ENCODE measurements at regions not wholly inside any gene's neighbourhood (a gene's known extent, or its start where the extent isn't known, plus 50 kb on each side); places are given as distances from the start of the nearest gene placed in this dataset.

GRCh38 chr14:38485026-38485425 lies 229.1 kb upstream of the CLEC14A start:
- DNase-seq (ENCODE audit: low spot score): no peak
- no peak overlapping the region for H3K27ac Mint-ChIP-seq
- no peaks in the 10 kb centered on the region for H3K36me3 Mint-ChIP-seq (ENCODE audit: low read depth)
- no peaks in the 10 kb centered on the region for H3K27me3 Mint-ChIP-seq (ENCODE audit: low read depth)
- no peak overlapping the region for H3K4me3 Mint-ChIP-seq (ENCODE audit: low read depth)
- no peaks in the 10 kb centered on the region for H3K4me1 Mint-ChIP-seq (ENCODE audit: low read depth)
- intact Hi-C loops (cut with micrococcal nuclease): no loop called here
- H3K9me3 Mint-ChIP-seq: peaks cover 13% of the 10 kb centered on the region

DNA sequence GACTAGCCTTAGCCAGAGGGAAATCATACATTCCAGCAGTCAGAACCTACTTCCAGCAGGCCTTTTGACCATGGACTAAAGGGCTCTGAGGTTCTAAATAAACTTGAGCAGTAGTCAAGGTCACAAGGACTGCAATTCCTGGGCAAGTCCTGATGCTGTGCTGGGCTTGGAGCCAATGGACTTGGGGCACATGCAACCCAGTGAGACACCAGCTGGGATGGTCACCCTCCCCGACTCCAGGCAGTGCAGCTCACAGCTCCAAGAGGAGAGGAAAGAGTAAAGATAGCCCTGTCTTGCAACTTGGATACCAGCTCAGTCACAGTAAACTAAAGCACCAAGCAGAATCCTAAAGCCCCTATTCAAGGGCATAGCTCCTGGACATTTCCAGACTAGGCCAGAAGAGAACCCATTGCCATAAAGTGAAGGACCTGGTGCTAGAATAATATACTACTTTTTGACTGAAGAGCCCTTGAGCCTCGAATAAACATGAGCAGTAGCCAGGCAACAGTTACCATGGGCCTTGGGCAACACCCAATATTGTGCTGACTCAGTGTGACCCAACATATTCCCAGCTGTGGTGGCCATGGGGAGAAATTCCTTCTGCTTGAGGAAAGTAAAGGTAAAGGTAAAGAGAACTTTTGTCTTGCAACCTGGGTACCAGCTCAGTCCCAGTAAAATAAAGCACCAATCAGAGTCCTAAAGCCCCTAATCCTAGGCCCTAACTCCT lies 226.2 kb upstream of the CLEC14A start:
- DNase-seq (ENCODE audit: low spot score): no peak
- Mint-ChIP-seq H3K27me3 (ENCODE audit: low read depth) (no peaks in the 10 kb centered on the region), H3K4me3 (ENCODE audit: low read depth) (no peak overlapping the region), H3K4me1 (ENCODE audit: low read depth) (no peaks in the 10 kb centered on the region), H3K27ac (no peak overlapping the region), H3K9me3 (peaks cover 28% of the 10 kb centered on the region), H3K36me3 (ENCODE audit: low read depth) (no peaks in the 10 kb centered on the region)
- intact Hi-C loops (cut with micrococcal nuclease): no loop called here

DNA sequence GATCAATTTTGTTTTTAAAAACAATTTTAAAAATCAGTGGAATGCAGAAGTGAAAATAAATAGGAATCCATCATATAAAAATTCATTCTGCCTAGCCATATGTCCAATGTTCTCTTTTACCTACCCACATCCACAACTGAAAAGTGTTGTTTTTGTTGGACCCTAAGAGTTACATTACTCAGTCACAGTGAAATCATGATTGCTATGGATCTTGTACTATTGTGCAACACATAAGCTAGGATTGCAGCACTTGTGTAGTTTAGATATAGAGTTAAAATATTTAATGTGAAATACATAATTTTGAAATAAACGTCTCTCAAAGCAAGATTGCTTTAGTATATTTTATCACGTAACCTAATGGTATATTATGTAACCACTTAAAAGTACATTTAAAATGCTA lies 213.3 kb upstream of the CLEC14A start:
- no peak overlapping the region for H3K27ac Mint-ChIP-seq
- no peaks in the 10 kb centered on the region for H3K4me1 Mint-ChIP-seq (ENCODE audit: low read depth)
- H3K9me3 Mint-ChIP-seq: peaks cover 19% of the 10 kb centered on the region
- no peak overlapping the region for H3K4me3 Mint-ChIP-seq (ENCODE audit: low read depth)
- DNase-seq (ENCODE audit: low spot score): no peak
- intact Hi-C loops (cut with micrococcal nuclease): no loop called here
- no peaks in the 10 kb centered on the region for H3K27me3 Mint-ChIP-seq (ENCODE audit: low read depth)
- H3K36me3 Mint-ChIP-seq (ENCODE audit: low read depth): no peaks in the 10 kb centered on the region

DNA sequence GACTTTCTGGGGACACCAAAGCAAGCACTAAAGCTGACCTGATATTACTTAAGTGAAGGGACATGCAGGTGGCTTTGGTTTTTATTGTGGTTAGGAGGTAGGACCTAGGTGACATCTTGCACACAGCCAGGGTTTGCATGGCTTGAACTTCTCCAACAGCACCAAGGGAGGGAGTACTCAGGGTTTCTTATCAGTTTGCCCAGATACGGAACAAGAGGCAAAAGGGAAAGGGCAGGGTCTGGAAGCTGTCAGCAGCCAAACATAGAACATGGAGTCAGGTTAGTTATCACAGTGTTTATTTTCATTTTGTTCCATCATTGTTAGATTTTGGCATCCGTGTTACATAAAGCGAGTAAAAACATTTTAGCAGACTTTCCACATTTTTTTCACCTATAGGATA lies 186.3 kb upstream of the CLEC14A start:
- intact Hi-C loops (cut with micrococcal nuclease): no loop called here
- H3K4me3 Mint-ChIP-seq (ENCODE audit: low read depth): no peak overlapping the region
- DNase-seq (ENCODE audit: low spot score): no peak
- no peaks in the 10 kb centered on the region for H3K36me3 Mint-ChIP-seq (ENCODE audit: low read depth)
- no peaks in the 10 kb centered on the region for H3K4me1 Mint-ChIP-seq (ENCODE audit: low read depth)
- no peaks in the 10 kb centered on the region for H3K27me3 Mint-ChIP-seq (ENCODE audit: low read depth)
- H3K27ac Mint-ChIP-seq: no peak overlapping the region
- H3K9me3 Mint-ChIP-seq: peaks cover 22% of the 10 kb centered on the region

DNA sequence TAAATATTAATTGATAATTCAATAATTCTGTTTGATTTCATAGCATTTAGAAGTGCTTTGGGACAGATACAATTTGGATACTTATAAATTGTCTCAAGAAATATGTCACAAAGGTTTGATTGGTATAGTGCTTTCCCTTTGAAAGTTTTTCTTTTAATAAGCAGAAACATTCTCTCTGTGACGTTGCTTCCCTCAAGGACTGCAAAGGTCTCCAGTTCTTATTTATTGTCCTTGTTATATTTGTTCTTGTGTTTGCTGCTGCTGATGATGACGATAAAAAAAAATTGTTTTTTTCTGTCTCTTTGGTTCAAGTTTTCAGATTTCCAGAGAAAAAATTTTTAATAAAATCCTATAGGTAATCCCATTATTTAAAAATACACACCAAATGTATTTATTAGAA lies 176.3 kb upstream of the CLEC14A start:
- no peaks in the 10 kb centered on the region for H3K27me3 Mint-ChIP-seq (ENCODE audit: low read depth)
- intact Hi-C loops (cut with micrococcal nuclease): no loop called here
- no peak overlapping the region for H3K4me3 Mint-ChIP-seq (ENCODE audit: low read depth)
- H3K4me1 Mint-ChIP-seq (ENCODE audit: low read depth): no peaks in the 10 kb centered on the region
- no peaks in the 10 kb centered on the region for H3K36me3 Mint-ChIP-seq (ENCODE audit: low read depth)
- no peaks in the 10 kb centered on the region for H3K9me3 Mint-ChIP-seq
- H3K27ac Mint-ChIP-seq: no peak overlapping the region
- DNase-seq (ENCODE audit: low spot score): no peak

DNA sequence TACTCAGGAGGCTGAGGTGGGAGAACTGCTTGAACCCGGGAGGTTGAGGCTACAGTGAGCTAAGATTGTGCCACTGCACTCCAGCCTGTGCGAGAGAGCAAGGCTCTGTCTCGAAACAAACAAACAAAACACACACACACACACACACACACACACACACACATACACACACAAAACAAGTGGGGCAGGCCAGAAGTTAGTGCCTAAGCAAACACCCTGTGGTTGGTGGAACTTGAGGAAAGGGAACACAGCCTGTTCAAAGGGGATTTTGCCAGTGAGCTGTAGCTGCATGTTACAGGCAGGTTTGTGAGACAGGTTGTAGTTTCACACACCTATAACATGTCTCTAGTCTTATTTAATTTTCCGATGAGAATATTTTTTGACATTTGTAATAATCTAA lies 175.3 kb upstream of the CLEC14A start:
- H3K27me3 Mint-ChIP-seq (ENCODE audit: low read depth): no peaks in the 10 kb centered on the region
- H3K27ac Mint-ChIP-seq: no peak overlapping the region
- DNase-seq (ENCODE audit: low spot score): no peak
- H3K36me3 Mint-ChIP-seq (ENCODE audit: low read depth): no peaks in the 10 kb centered on the region
- intact Hi-C loops (cut with micrococcal nuclease): no loop called here
- no peak overlapping the region for H3K4me3 Mint-ChIP-seq (ENCODE audit: low read depth)
- no peaks in the 10 kb centered on the region for H3K4me1 Mint-ChIP-seq (ENCODE audit: low read depth)
- H3K9me3 Mint-ChIP-seq: peaks cover 4% of the 10 kb centered on the region

GRCh38 chr14:38430522-38430921 lies 174.6 kb upstream of the CLEC14A start:
- Mint-ChIP-seq H3K27me3 (ENCODE audit: low read depth) (no peaks in the 10 kb centered on the region), H3K4me3 (ENCODE audit: low read depth) (no peak overlapping the region), H3K4me1 (ENCODE audit: low read depth) (no peaks in the 10 kb centered on the region), H3K9me3 (peaks cover 4% of the 10 kb centered on the region), H3K27ac (no peak overlapping the region), H3K36me3 (ENCODE audit: low read depth) (no peaks in the 10 kb centered on the region)
- DNase-seq (ENCODE audit: low spot score): no peak
- intact Hi-C loops (cut with micrococcal nuclease): no loop called here

- no peaks in the 10 kb centered on the region for H3K4me1 Mint-ChIP-seq (ENCODE audit: low read depth)
- no peaks in the 10 kb centered on the region for H3K27me3 Mint-ChIP-seq (ENCODE audit: low read depth)
- H3K36me3 Mint-ChIP-seq (ENCODE audit: low read depth): no peaks in the 10 kb centered on the region
- H3K27ac Mint-ChIP-seq: no peak overlapping the region
- no peak overlapping the region for H3K4me3 Mint-ChIP-seq (ENCODE audit: low read depth)
- peaks cover 11% of the 10 kb centered on the region for H3K9me3 Mint-ChIP-seq
- intact Hi-C loops (cut with micrococcal nuclease): no loop called here
- no peak for DNase-seq (ENCODE audit: low spot score)
Observed at GRCh38 chr14:38425324-38425976, 169.6 kb upstream of the CLEC14A start.

GRCh38 chr14:38420048-38420447 lies 164.2 kb upstream of the CLEC14A start:
- Mint-ChIP-seq H3K4me3 (ENCODE audit: low read depth) (no peak overlapping the region), H3K9me3 (peaks cover 7% of the 10 kb centered on the region), H3K36me3 (ENCODE audit: low read depth) (no peaks in the 10 kb centered on the region), H3K27me3 (ENCODE audit: low read depth) (no peaks in the 10 kb centered on the region), H3K27ac (no peak overlapping the region), H3K4me1 (ENCODE audit: low read depth) (no peaks in the 10 kb centered on the region)
- intact Hi-C loops (cut with micrococcal nuclease): no loop called here
- DNase-seq (ENCODE audit: low spot score): no peak

GRCh38 chr14:38419579-38419978 lies 163.7 kb upstream of the CLEC14A start:
- no peak overlapping the region for H3K27ac Mint-ChIP-seq
- no peaks in the 10 kb centered on the region for H3K4me1 Mint-ChIP-seq (ENCODE audit: low read depth)
- H3K27me3 Mint-ChIP-seq (ENCODE audit: low read depth): no peaks in the 10 kb centered on the region
- no peak overlapping the region for H3K4me3 Mint-ChIP-seq (ENCODE audit: low read depth)
- no peak for DNase-seq (ENCODE audit: low spot score)
- peaks cover 6% of the 10 kb centered on the region for H3K9me3 Mint-ChIP-seq
- no peaks in the 10 kb centered on the region for H3K36me3 Mint-ChIP-seq (ENCODE audit: low read depth)
- intact Hi-C loops (cut with micrococcal nuclease): no loop called here

- H3K27me3 Mint-ChIP-seq (ENCODE audit: low read depth): no peaks in the 10 kb centered on the region
- H3K36me3 Mint-ChIP-seq (ENCODE audit: low read depth): no peaks in the 10 kb centered on the region
- no peaks in the 10 kb centered on the region for H3K9me3 Mint-ChIP-seq
- intact Hi-C loops (cut with micrococcal nuclease): no loop called here
- no peak overlapping the region for H3K4me3 Mint-ChIP-seq (ENCODE audit: low read depth)
- H3K4me1 Mint-ChIP-seq (ENCODE audit: low read depth): no peaks in the 10 kb centered on the region
- DNase-seq (ENCODE audit: low spot score): no peak
- H3K27ac Mint-ChIP-seq: no peak overlapping the region
Observed at GRCh38 chr14:38412654-38413053, 156.8 kb upstream of the CLEC14A start.

DNA sequence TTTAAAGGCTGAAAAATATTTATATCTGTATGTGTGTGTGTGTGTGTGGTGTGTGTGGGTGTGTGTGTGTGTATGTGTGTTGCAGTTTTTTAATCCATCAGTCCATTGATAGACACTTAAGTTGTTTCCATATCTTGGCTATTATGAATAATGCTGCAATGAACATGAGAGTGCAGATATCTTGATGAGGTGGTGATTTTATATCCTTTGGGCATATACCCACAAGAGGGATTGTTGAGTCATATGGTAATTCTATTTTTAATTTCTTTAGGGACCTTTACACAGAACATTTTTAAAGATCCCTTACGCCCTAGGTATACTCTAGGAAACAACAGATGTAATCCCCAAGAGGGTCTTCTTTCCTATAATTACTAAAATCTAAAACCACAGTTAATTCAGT lies 154.5 kb upstream of the CLEC14A start:
- no peak for DNase-seq (ENCODE audit: low spot score)
- intact Hi-C loops (cut with micrococcal nuclease): no loop called here
- H3K4me3 Mint-ChIP-seq (ENCODE audit: low read depth): no peak overlapping the region
- no peak overlapping the region for H3K27ac Mint-ChIP-seq
- no peaks in the 10 kb centered on the region for H3K4me1 Mint-ChIP-seq (ENCODE audit: low read depth)
- no peaks in the 10 kb centered on the region for H3K9me3 Mint-ChIP-seq
- no peaks in the 10 kb centered on the region for H3K27me3 Mint-ChIP-seq (ENCODE audit: low read depth)
- no peaks in the 10 kb centered on the region for H3K36me3 Mint-ChIP-seq (ENCODE audit: low read depth)

DNA sequence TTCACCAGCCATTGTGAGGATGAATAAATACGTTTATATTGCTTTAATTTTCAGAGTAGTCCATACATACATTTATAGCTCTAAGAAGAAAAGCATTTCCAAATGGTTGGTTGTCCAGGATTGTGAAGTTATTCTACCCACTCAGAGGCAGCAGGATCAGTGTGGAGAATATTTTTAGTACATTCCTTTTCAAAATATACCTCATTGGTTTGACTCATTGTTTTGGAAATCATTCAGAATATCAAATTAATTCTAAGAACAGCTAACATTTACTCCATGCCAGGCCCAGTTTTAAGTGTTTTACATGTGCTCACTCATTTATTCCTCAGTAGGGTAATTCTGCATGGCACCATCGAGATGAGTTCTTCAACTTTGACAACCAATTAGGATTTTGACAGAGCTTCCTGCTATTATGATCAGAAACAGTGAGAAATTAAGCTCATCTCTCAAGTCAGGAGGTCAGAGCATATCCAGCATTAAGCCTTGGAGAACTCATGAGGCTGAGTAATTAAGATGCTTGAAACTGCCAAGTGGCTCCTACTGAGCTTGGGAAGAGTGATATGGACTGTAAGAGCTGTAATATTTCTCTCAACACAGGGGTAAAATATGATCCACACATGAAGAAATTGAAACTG lies 153.3 kb upstream of the CLEC14A start:
- Mint-ChIP-seq H3K9me3 (no peaks in the 10 kb centered on the region), H3K4me1 (ENCODE audit: low read depth) (no peaks in the 10 kb centered on the region), H3K27ac (no peak overlapping the region), H3K27me3 (ENCODE audit: low read depth) (no peaks in the 10 kb centered on the region), H3K36me3 (ENCODE audit: low read depth) (no peaks in the 10 kb centered on the region), H3K4me3 (ENCODE audit: low read depth) (no peak overlapping the region)
- intact Hi-C loops (cut with micrococcal nuclease): no loop called here
- DNase-seq (ENCODE audit: low spot score): no peak

Data from activated T-helper 2 cell treated with anti-CD3 and anti-CD28 coated beads, Interferon-gamma antibody, Interleukin-2, Interleukin-4, amounts not matched to agents 10 μg/mL and 5 μg/mL and 100 μg/mL, durations not matched to agents 14 hours and 24 hours and 36 hours (primary cell).